ENCODE measurements at regions not wholly inside any gene's neighbourhood (a gene's known extent, or its start where the extent isn't known, plus 50 kb on each side); places are given as distances from the start of the nearest gene placed in this dataset.

- Mint-ChIP-seq H3K4me3 (no peak overlapping the region), H3K36me3 (ENCODE audit: low read depth) (no peaks in the 10 kb centered on the region), H3K27ac (no peak overlapping the region), H3K27me3 (ENCODE audit: low read depth) (no peaks in the 10 kb centered on the region), H3K9me3 (peaks cover 3% of the 10 kb centered on the region), H3K4me1 (ENCODE audit: low read depth) (no peaks in the 10 kb centered on the region)
- no peak for DNase-seq (ENCODE audit: low spot score)
Observed at GRCh38 chr12:67370979-67371378, 101.8 kb downstream of the CAND1 start.

- DNase-seq (ENCODE audit: low spot score) = no peak
- H3K27me3 Mint-ChIP-seq (ENCODE audit: low read depth) = no peaks in the 10 kb centered on the region
- no peak overlapping the region for H3K4me3 Mint-ChIP-seq
- no peaks in the 10 kb centered on the region for H3K4me1 Mint-ChIP-seq (ENCODE audit: low read depth)
- no peak overlapping the region for H3K27ac Mint-ChIP-seq
- peaks cover 3% of the 10 kb centered on the region for H3K9me3 Mint-ChIP-seq
- H3K36me3 Mint-ChIP-seq (ENCODE audit: low read depth) = no peaks in the 10 kb centered on the region
Observed at GRCh38 chr12:67377021-67377420, 107.9 kb downstream of the CAND1 start.

- H3K9me3 Mint-ChIP-seq = no peaks in the 10 kb centered on the region
- no peak overlapping the region for H3K27ac Mint-ChIP-seq
- no peak overlapping the region for H3K4me3 Mint-ChIP-seq
- peaks cover 2% of the 10 kb centered on the region for H3K4me1 Mint-ChIP-seq (ENCODE audit: low read depth)
- H3K27me3 Mint-ChIP-seq (ENCODE audit: low read depth) = no peaks in the 10 kb centered on the region
- H3K36me3 Mint-ChIP-seq (ENCODE audit: low read depth) = no peaks in the 10 kb centered on the region
- DNase-seq (ENCODE audit: low spot score) = no peak
Observed at GRCh38 chr12:67377541-67377940, 108.4 kb downstream of the CAND1 start.

- peaks cover 2% of the 10 kb centered on the region for H3K4me1 Mint-ChIP-seq (ENCODE audit: low read depth)
- H3K27me3 Mint-ChIP-seq (ENCODE audit: low read depth) = peaks cover 3% of the 10 kb centered on the region
- DNase-seq (ENCODE audit: low spot score) = no peak
- no peaks in the 10 kb centered on the region for H3K9me3 Mint-ChIP-seq
- H3K36me3 Mint-ChIP-seq (ENCODE audit: low read depth) = no peaks in the 10 kb centered on the region
- no peak overlapping the region for H3K27ac Mint-ChIP-seq
- H3K4me3 Mint-ChIP-seq = no peak overlapping the region
Observed at GRCh38 chr12:67382241-67382871, 113.2 kb downstream of the CAND1 start.

GRCh38 chr12:67386869-67387565 lies 117.9 kb downstream of the CAND1 start:
- H3K9me3 Mint-ChIP-seq = no peaks in the 10 kb centered on the region
- no peak for DNase-seq (ENCODE audit: low spot score)
- no peak overlapping the region for H3K4me3 Mint-ChIP-seq
- H3K27ac Mint-ChIP-seq = no peak overlapping the region
- peaks cover 3% of the 10 kb centered on the region for H3K27me3 Mint-ChIP-seq (ENCODE audit: low read depth)
- no peaks in the 10 kb centered on the region for H3K36me3 Mint-ChIP-seq (ENCODE audit: low read depth)
- H3K4me1 Mint-ChIP-seq (ENCODE audit: low read depth) = peaks cover 2% of the 10 kb centered on the region

GRCh38 chr12:67388331-67389138 lies 119.4 kb downstream of the CAND1 start:
- Mint-ChIP-seq H3K27ac (no peak overlapping the region), H3K9me3 (no peaks in the 10 kb centered on the region), H3K4me1 (ENCODE audit: low read depth) (no peaks in the 10 kb centered on the region), H3K27me3 (ENCODE audit: low read depth) (peaks cover 5% of the 10 kb centered on the region), H3K36me3 (ENCODE audit: low read depth) (no peaks in the 10 kb centered on the region), H3K4me3 (no peak overlapping the region)
- no peak for DNase-seq (ENCODE audit: low spot score)

GRCh38 chr12:67390273-67390672 lies 121.1 kb downstream of the CAND1 start:
- H3K27me3 Mint-ChIP-seq (ENCODE audit: low read depth) = peaks cover 2% of the 10 kb centered on the region

GRCh38 chr12:67391034-67391433 lies 121.9 kb downstream of the CAND1 start:
- no peaks in the 10 kb centered on the region for H3K9me3 Mint-ChIP-seq
- no peak overlapping the region for H3K27ac Mint-ChIP-seq
- H3K4me1 Mint-ChIP-seq (ENCODE audit: low read depth) = no peaks in the 10 kb centered on the region
- DNase-seq (ENCODE audit: low spot score) = no peak
- peaks cover 2% of the 10 kb centered on the region for H3K27me3 Mint-ChIP-seq (ENCODE audit: low read depth)
- no peaks in the 10 kb centered on the region for H3K36me3 Mint-ChIP-seq (ENCODE audit: low read depth)
- H3K4me3 Mint-ChIP-seq = no peak overlapping the region

More at GRCh38 chr12:67390273-67390672, 121.1 kb downstream of the CAND1 start:
- Mint-ChIP-seq H3K4me3 (no peak overlapping the region), H3K27ac (no peak overlapping the region), H3K36me3 (ENCODE audit: low read depth) (no peaks in the 10 kb centered on the region), H3K9me3 (no peaks in the 10 kb centered on the region), H3K4me1 (ENCODE audit: low read depth) (no peaks in the 10 kb centered on the region)
- no peak for DNase-seq (ENCODE audit: low spot score)

GRCh38 chr12:67391656-67392055 lies 122.5 kb downstream of the CAND1 start:
- Mint-ChIP-seq H3K4me3 (no peak overlapping the region), H3K27me3 (ENCODE audit: low read depth) (peaks cover 2% of the 10 kb centered on the region), H3K27ac (no peak overlapping the region), H3K36me3 (ENCODE audit: low read depth) (no peaks in the 10 kb centered on the region), H3K4me1 (ENCODE audit: low read depth) (no peaks in the 10 kb centered on the region), H3K9me3 (no peaks in the 10 kb centered on the region)
- no peak for DNase-seq (ENCODE audit: low spot score)

GRCh38 chr12:67394550-67394949 lies 125.4 kb downstream of the CAND1 start:
- peaks cover 2% of the 10 kb centered on the region for H3K27me3 Mint-ChIP-seq (ENCODE audit: low read depth)
- no peak overlapping the region for H3K27ac Mint-ChIP-seq
- H3K4me3 Mint-ChIP-seq = no peak overlapping the region
- no peaks in the 10 kb centered on the region for H3K36me3 Mint-ChIP-seq (ENCODE audit: low read depth)
- H3K9me3 Mint-ChIP-seq = no peaks in the 10 kb centered on the region
- H3K4me1 Mint-ChIP-seq (ENCODE audit: low read depth) = no peaks in the 10 kb centered on the region
- DNase-seq (ENCODE audit: low spot score) = no peak

GRCh38 chr12:67400742-67401141 lies 131.6 kb downstream of the CAND1 start:
- no peak for DNase-seq (ENCODE audit: low spot score)
- Mint-ChIP-seq H3K36me3 (ENCODE audit: low read depth) (no peaks in the 10 kb centered on the region), H3K9me3 (no peaks in the 10 kb centered on the region), H3K27ac (no peak overlapping the region), H3K27me3 (ENCODE audit: low read depth) (no peaks in the 10 kb centered on the region), H3K4me3 (no peak overlapping the region), H3K4me1 (ENCODE audit: low read depth) (no peaks in the 10 kb centered on the region)

- Mint-ChIP-seq H3K27me3 (ENCODE audit: low read depth) (no peaks in the 10 kb centered on the region), H3K4me3 (no peak overlapping the region), H3K9me3 (peaks cover 6% of the 10 kb centered on the region), H3K27ac (no peak overlapping the region), H3K4me1 (ENCODE audit: low read depth) (no peaks in the 10 kb centered on the region), H3K36me3 (ENCODE audit: low read depth) (no peaks in the 10 kb centered on the region)
- DNase-seq (ENCODE audit: low spot score) = no peak
Observed at GRCh38 chr12:67410246-67410645, 141.1 kb downstream of the CAND1 start.

GRCh38 chr12:67410667-67411067 lies 141.5 kb downstream of the CAND1 start:
- Mint-ChIP-seq H3K27ac (no peak overlapping the region), H3K4me3 (no peak overlapping the region), H3K4me1 (ENCODE audit: low read depth) (no peaks in the 10 kb centered on the region), H3K9me3 (peaks cover 6% of the 10 kb centered on the region), H3K36me3 (ENCODE audit: low read depth) (no peaks in the 10 kb centered on the region), H3K27me3 (ENCODE audit: low read depth) (no peaks in the 10 kb centered on the region)
- no peak for DNase-seq (ENCODE audit: low spot score)

GRCh38 chr12:67411562-67411961 lies 142.4 kb downstream of the CAND1 start:
- no peak overlapping the region for H3K4me3 Mint-ChIP-seq
- no peaks in the 10 kb centered on the region for H3K27me3 Mint-ChIP-seq (ENCODE audit: low read depth)
- no peak for DNase-seq (ENCODE audit: low spot score)
- no peaks in the 10 kb centered on the region for H3K9me3 Mint-ChIP-seq
- no peaks in the 10 kb centered on the region for H3K4me1 Mint-ChIP-seq (ENCODE audit: low read depth)
- H3K27ac Mint-ChIP-seq = no peak overlapping the region
- no peaks in the 10 kb centered on the region for H3K36me3 Mint-ChIP-seq (ENCODE audit: low read depth)

Data from T-helper 2 cell treated with Interferon-gamma antibody and Interleukin-4, amounts not matched to agents 5 μg/mL and 100 μg/mL, for 36 hours (primary cell).